H1 (cell line): ENCODE measurements at regions not wholly inside any gene's neighbourhood (a gene's known extent, or its start where the extent isn't known, plus 50 kb on each side); places are given as distances from the start of the nearest gene placed in this dataset.
"Not testable (repeated sequence)": the region's sequence is repeated elsewhere in the genome, so short reads cannot be mapped to it uniquely, and the experiment has no call there.

Experiments
- CTCF ChIA-PET: fragments of 300-600 bp; sonication (Branson Sonifier 250); formaldehyde crosslinking; loops from one replicate; lab custom pipeline; 2021; ENCODE audit not compliant: partially characterized antibody; lab: Charles Lee
- POLR2A ChIA-PET: fragments of 300-600 bp; sonication (Branson Sonifier 250); formaldehyde crosslinking; loops from one replicate; lab custom pipeline; 2021; ENCODE audit warnings: inconsistent platforms; ENCODE audit not compliant: partially characterized antibody; lab: Charles Lee
- DNase-seq, 2 experiments: peaks; one replicate each; pipeline versions ENCODE4 v3.0.0 to v3.0.0-alpha.2; 2010 to 2022; ENCODE audit warnings: low spot score in 2 of 2, low read depth in 1 of 2, mixed read lengths in 1 of 2
- FAIRE-seq: peaks from 2 replicates; lab custom pipeline; 2011; peaks lifted over from hg19 to GRCh38; lab: Jason Lieb, UNC
- H2AFZ ChIP-seq: 2 replicates; pipeline ENCODE4 v1.8.1; 2012; ENCODE audit warnings: low read length, inconsistent platforms
- H2AK5ac ChIP-seq: 2 replicates; pipeline ENCODE4 v1.6.1; 2013; ENCODE audit warnings: low read depth, low read length
- H2BK120ac ChIP-seq: replicated peaks from 2 replicates; pipeline ENCODE3; 2013; ENCODE audit warnings: low read depth, low read length, inconsistent platforms
- H2BK12ac ChIP-seq: 2 replicates; pipeline ENCODE4 v1.6.1; 2013; ENCODE audit warnings: low read depth, low read length
- H2BK15ac ChIP-seq: 2 replicates; pipeline ENCODE4 v1.6.1; 2013; ENCODE audit warnings: low read length
- H2BK20ac ChIP-seq: 2 replicates; pipeline ENCODE4 v1.6.1; 2013; ENCODE audit warnings: low read length
- H2BK5ac ChIP-seq: 2 replicates; pipeline ENCODE4 v1.6.1; 2013; ENCODE audit warnings: low read depth, low read length
- H3K14ac ChIP-seq: 2 replicates; pipeline ENCODE4 v1.6.1; 2013; ENCODE audit warnings: inconsistent platforms; ENCODE audit not compliant: insufficient read length
- H3K18ac ChIP-seq: 2 replicates; pipeline ENCODE4 v1.6.1; 2013; ENCODE audit warnings: low read length; ENCODE audit errors: extremely low read depth
- H3K23ac ChIP-seq: 2 replicates; pipeline ENCODE4 v1.6.1; 2013; ENCODE audit warnings: inconsistent platforms; ENCODE audit not compliant: insufficient read length
- H3K23me2 ChIP-seq: 2 replicates; pipeline ENCODE4 v1.6.1; 2013; ENCODE audit warnings: low read depth, low read length
- H3K27ac ChIP-seq: 2 replicates; pipeline ENCODE4 v1.6.1; 2011; ENCODE audit warnings: low read depth, low read length, inconsistent platforms
- H3K27me3 ChIP-seq, 4 experiments: replicated peaks in 1 of 4; 1 replicate in 1 of 4; 2 replicates in 3 of 4; pipeline versions ENCODE4 v1.6.1 to v1.8.1; 2011 to 2013; ENCODE audit warnings: low read length in 3 of 4, mild to moderate bottlenecking in 3 of 4, inconsistent platforms in 2 of 4, mixed read lengths in 2 of 4, moderate library complexity in 1 of 4; ENCODE audit not compliant: control insufficient read depth in 3 of 4, insufficient read depth in 3 of 4; ENCODE audit errors: extremely low read depth in 1 of 4
- H3K36me3 ChIP-seq, 4 experiments: 2 replicates each; pipeline versions ENCODE4 v1.6.1 to v1.8.1; 2011 to 2013; ENCODE audit warnings: mild to moderate bottlenecking in 4 of 4, low read length in 3 of 4, moderate library complexity in 2 of 4, control low read depth in 1 of 4, inconsistent platforms in 1 of 4; ENCODE audit not compliant: insufficient read depth in 4 of 4, control insufficient read depth in 2 of 4
- H3K4ac ChIP-seq: replicated peaks from 2 replicates; pipeline ENCODE3; 2013; ENCODE audit warnings: low read length, low read depth, mixed read lengths, inconsistent platforms; ENCODE audit not compliant: insufficient read length
- H3K4me1 ChIP-seq, 4 experiments: replicated peaks in 1 of 4; 1 replicate in 1 of 4; 2 replicates in 3 of 4; pipeline versions ENCODE4 v1.6.1 to v1.8.1; 2011 to 2013; ENCODE audit warnings: low read length in 3 of 4, inconsistent platforms in 2 of 4, mixed read lengths in 1 of 4; ENCODE audit not compliant: insufficient read depth in 4 of 4, control insufficient read depth in 3 of 4
- H3K4me2 ChIP-seq, 2 experiments: 2 replicates each; pipeline versions ENCODE4 v1.6.1 to v1.8.1; 2011 to 2013; ENCODE audit warnings: low read depth in 2 of 2, low read length in 2 of 2, control low read depth in 1 of 2, inconsistent platforms in 1 of 2, mild to moderate bottlenecking in 1 of 2; ENCODE audit not compliant: insufficient read depth in 1 of 2
- H3K4me3 ChIP-seq, 4 experiments: fragments of 200-600, 300-600 bp in 1 of 4; sonication (generic), shearing (Covaris generic), sonication (Bioruptor Twin) in 1 of 4; 2 replicates each; pipeline versions ENCODE4 v1.5.1 to v1.8.1; 2011 to 2016; ENCODE audit warnings: low read length in 4 of 4, low read depth in 3 of 4, control low read depth in 2 of 4, inconsistent platforms in 2 of 4, mild to moderate bottlenecking in 2 of 4, mixed read lengths in 1 of 4, moderate library complexity in 1 of 4; ENCODE audit not compliant: insufficient read depth in 2 of 4; ENCODE audit errors: extremely low read depth in 1 of 4
- H3K56ac ChIP-seq: replicated peaks from 2 replicates; pipeline ENCODE3; 2013; ENCODE audit warnings: low read depth, mild to moderate bottlenecking, mixed read lengths, low read length, inconsistent platforms; ENCODE audit not compliant: insufficient read length
- H3K79me1 ChIP-seq: 2 replicates; pipeline ENCODE4 v1.6.1; 2013; ENCODE audit warnings: low read depth, low read length, control low read depth
- H3K79me2 ChIP-seq, 2 experiments: 2 replicates each; pipeline versions ENCODE4 v1.6.1 to v1.8.1; 2012 to 2013; ENCODE audit warnings: low read length in 2 of 2, mild to moderate bottlenecking in 2 of 2, inconsistent platforms in 1 of 2; ENCODE audit not compliant: insufficient read depth in 2 of 2, control insufficient read depth in 1 of 2
- H3K9ac ChIP-seq, 4 experiments: replicated peaks in 1 of 4; 1 replicate in 1 of 4; 2 replicates in 3 of 4; pipeline versions ENCODE4 v1.6.1 to v1.8.1; 2011 to 2013; ENCODE audit warnings: low read depth in 3 of 4, low read length in 3 of 4, control low read depth in 2 of 4, mild to moderate bottlenecking in 2 of 4, moderate library complexity in 2 of 4, inconsistent platforms in 1 of 4; ENCODE audit errors: extremely low read depth in 1 of 4
- H3K9me3 ChIP-seq, 2 experiments: 2 replicates each; pipeline versions ENCODE4 v1.6.1 to v1.8.1; 2012 to 2013; ENCODE audit warnings: mild to moderate bottlenecking in 2 of 2, moderate library complexity in 2 of 2, control low read depth in 1 of 2, inconsistent platforms in 1 of 2, low read depth in 1 of 2, low read length in 1 of 2, mixed read lengths in 1 of 2; ENCODE audit not compliant: insufficient read depth in 2 of 2
- H4K20me1 ChIP-seq, 2 experiments: replicated peaks in 1 of 2; 2 replicates each; pipeline versions ENCODE3 to v1.8.1; 2011 to 2013; ENCODE audit warnings: inconsistent platforms in 2 of 2, low read length in 2 of 2, mild to moderate bottlenecking in 1 of 2; ENCODE audit not compliant: insufficient read depth in 2 of 2, control insufficient read depth in 1 of 2
- H4K5ac ChIP-seq: 2 replicates; pipeline ENCODE4 v1.6.1; 2013; ENCODE audit warnings: low read length, low read depth, mixed read lengths, inconsistent platforms; ENCODE audit not compliant: insufficient read length
- H4K8ac ChIP-seq: 2 replicates; pipeline ENCODE4 v1.8.0; 2013; ENCODE audit warnings: mild to moderate bottlenecking, moderate library complexity, low read length, inconsistent platforms; ENCODE audit not compliant: insufficient read depth; ENCODE audit errors: extremely low read depth
- H4K91ac ChIP-seq: replicated peaks from 2 replicates; pipeline ENCODE3; 2013; ENCODE audit warnings: low read length, mixed read lengths, inconsistent platforms; ENCODE audit not compliant: insufficient read length
- WGBS, 2 experiments: shearing (Covaris generic) in 1 of 2; methylation state at CpG; one replicate each; pipeline versions ENCODE4 v1.1.6 to v1.1.7; 2013 to 2015; ENCODE audit warnings: low lambda C conversion rate in 2 of 2, mixed read lengths in 2 of 2, inconsistent platforms in 1 of 2, low coverage in 1 of 2, missing lambda C conversion rate in 1 of 2; ENCODE audit not compliant: insufficient replicate concordance in 2 of 2, insufficient coverage in 1 of 2, insufficient read length in 1 of 2; ENCODE audit errors: extremely low coverage in 1 of 2, missing lambda C conversion rate in 1 of 2; 5-methylcytosine and 5-hydroxymethylcytosine counted together

GRCh38 chrX:3910611-3911010, 197.2 kb upstream of the PRKX start:
- H2BK5ac ChIP-seq, H4K5ac ChIP-seq, H3K18ac ChIP-seq, DNase-seq, H3K27me3 ChIP-seq, H3K79me1 ChIP-seq, H4K20me1 ChIP-seq, H3K56ac ChIP-seq, H2BK20ac ChIP-seq, CTCF ChIA-PET, H3K4me1 ChIP-seq, H2BK15ac ChIP-seq, H2AFZ ChIP-seq, H3K9ac ChIP-seq, H3K9me3 ChIP-seq, H3K14ac ChIP-seq, H4K8ac ChIP-seq, H3K27ac ChIP-seq, H3K79me2 ChIP-seq, FAIRE-seq, H2AK5ac ChIP-seq, H3K36me3 ChIP-seq, H3K4me3 ChIP-seq, H3K4ac ChIP-seq, H2BK120ac ChIP-seq, H4K91ac ChIP-seq, POLR2A ChIA-PET, H3K23me2 ChIP-seq, H3K4me2 ChIP-seq, H3K23ac ChIP-seq, H2BK12ac ChIP-seq: not testable (repeated sequence)
- WGBS, 2 experiments: no CpG with 5 or more reads among the region's 5 CpGs

GRCh38 chrX:3905522-3906258, 192.2 kb upstream of the PRKX start:
- H3K9me3 ChIP-seq: not testable (repeated sequence)

More at GRCh38 chrX:3905522-3906258, 192.2 kb upstream of the PRKX start:
- CTCF ChIA-PET, H2BK5ac ChIP-seq, H4K20me1 ChIP-seq, FAIRE-seq, H2BK15ac ChIP-seq, H4K8ac ChIP-seq, H3K36me3 ChIP-seq, H2BK20ac ChIP-seq, H3K27ac ChIP-seq, H2BK12ac ChIP-seq, H3K14ac ChIP-seq, H3K79me2 ChIP-seq, H3K23me2 ChIP-seq, H2BK120ac ChIP-seq, H3K56ac ChIP-seq, H4K5ac ChIP-seq, H3K4me1 ChIP-seq, POLR2A ChIA-PET, H2AK5ac ChIP-seq, H4K91ac ChIP-seq, H3K9ac ChIP-seq, H3K27me3 ChIP-seq, H3K18ac ChIP-seq, H3K4me2 ChIP-seq, H2AFZ ChIP-seq, DNase-seq, H3K23ac ChIP-seq, H3K79me1 ChIP-seq, H3K4ac ChIP-seq, H3K4me3 ChIP-seq: not testable (repeated sequence)
- WGBS, 2 experiments: 100% methylated on average over 1 of the region's 19 CpGs; no CpG with 5 or more reads in 1 of the 2 experiments
